ENCODE measurements at regions not wholly inside any gene's neighbourhood (a gene's known extent, or its start where the extent isn't known, plus 50 kb on each side); places are given as distances from the start of the nearest gene placed in this dataset.

GRCh38 chr2:147384659-147385058, 460.2 kb upstream of the ACVR2A start:
- no peak for TF ChIP-seq ZNF707 (tag by site-specific recombination; IDR thresholded peaks at IDR 0.05)
- TF ChIP-seq CTCF (tag by site-specific recombination; IDR thresholded peaks at IDR 0.05) = no peak
- TF ChIP-seq ZNF423 (tag by site-specific recombination; IDR thresholded peaks at IDR 0.05) = no peak
- no peak for TF ChIP-seq KLF7 (tag by site-specific recombination; IDR thresholded peaks at IDR 0.05; ENCODE audit: borderline replicate concordance)
- no peak for TF ChIP-seq YY1 (tag by site-specific recombination; IDR thresholded peaks at IDR 0.05)
- no peak for TF ChIP-seq ZNF776 (tag by site-specific recombination; IDR thresholded peaks at IDR 0.05; ENCODE audit: borderline replicate concordance)
- no peak for TF ChIP-seq BCL11A (tag by site-specific recombination; IDR thresholded peaks at IDR 0.05; ENCODE audit: low read depth)
- TF ChIP-seq ZNF211 (tag by site-specific recombination; IDR thresholded peaks at IDR 0.05; ENCODE audit: low read depth) = no peak
- TF ChIP-seq ZBTB49 (tag by site-specific recombination; IDR thresholded peaks at IDR 0.05; ENCODE audit: low read depth) = no peak
- no peak for TF ChIP-seq ZNF223 (tag by site-specific recombination; IDR thresholded peaks at IDR 0.05)
- no peak for TF ChIP-seq ZNF549 (tag by site-specific recombination; IDR thresholded peaks at IDR 0.05)
- no peak for TF ChIP-seq PBX3 (CRISPR knock-in tag; IDR thresholded peaks at IDR 0.05)

All from HEK293 (cell line).